Activated CD8-positive, alpha-beta T cell treated with anti-CD3 and anti-CD28 coated beads, Interleukin-2, amount 10 ng/mL, durations not matched to agents 7 days and 5 days (primary cell): ENCODE measurements at regions not wholly inside any gene's neighbourhood (a gene's known extent, or its start where the extent isn't known, plus 50 kb on each side); places are given as distances from the start of the nearest gene placed in this dataset.
"Not testable (repeated sequence)": the region's sequence is repeated elsewhere in the genome, so short reads cannot be mapped to it uniquely, and the experiment has no call there.

ENCODE experiments used
- ATAC-seq: fragments of 150-1000 bp; cut with Tn5 transposase; one replicate; pipeline ENCODE4 v1.10.0; 2021; ENCODE audit warnings: moderate library complexity
- CTCF ChIA-PET: fragments of 350-600 bp; sonication (Branson Sonifier 250); formaldehyde crosslinking; loops from one replicate; lab custom pipeline; 2021; ENCODE audit warnings: antibody characterized with exemption; lab: Charles Lee
- POLR2A ChIA-PET: fragments of 350-600 bp; sonication (Branson Sonifier 250); formaldehyde crosslinking; loops from one replicate; lab custom pipeline; 2021; ENCODE audit warnings: antibody characterized with exemption; lab: Charles Lee
- DNase-seq: peaks from one replicate; pipeline ENCODE4 v3.0.0-alpha.2; 2020
- H3K27ac Mint-ChIP-seq: one replicate; pipeline ENCODE4 v1.8.0; 2021; ENCODE audit warnings: mild to moderate bottlenecking, mixed read lengths
- H3K27me3 Mint-ChIP-seq: one replicate; pipeline ENCODE4 v1.8.0; 2021; ENCODE audit warnings: low read depth, mixed read lengths
- H3K36me3 Mint-ChIP-seq: one replicate; pipeline ENCODE4 v1.8.0; 2021; ENCODE audit warnings: low read depth, mixed read lengths
- H3K4me1 Mint-ChIP-seq: one replicate; pipeline ENCODE4 v1.8.0; 2021; ENCODE audit warnings: low read depth, mixed read lengths
- H3K4me3 Mint-ChIP-seq: one replicate; pipeline ENCODE4 v1.8.0; 2021; ENCODE audit warnings: mild to moderate bottlenecking, mixed read lengths
- H3K9me3 Mint-ChIP-seq: one replicate; pipeline ENCODE4 v1.8.0; 2022; ENCODE audit warnings: mixed read lengths; ENCODE audit not compliant: insufficient read depth

DNA sequence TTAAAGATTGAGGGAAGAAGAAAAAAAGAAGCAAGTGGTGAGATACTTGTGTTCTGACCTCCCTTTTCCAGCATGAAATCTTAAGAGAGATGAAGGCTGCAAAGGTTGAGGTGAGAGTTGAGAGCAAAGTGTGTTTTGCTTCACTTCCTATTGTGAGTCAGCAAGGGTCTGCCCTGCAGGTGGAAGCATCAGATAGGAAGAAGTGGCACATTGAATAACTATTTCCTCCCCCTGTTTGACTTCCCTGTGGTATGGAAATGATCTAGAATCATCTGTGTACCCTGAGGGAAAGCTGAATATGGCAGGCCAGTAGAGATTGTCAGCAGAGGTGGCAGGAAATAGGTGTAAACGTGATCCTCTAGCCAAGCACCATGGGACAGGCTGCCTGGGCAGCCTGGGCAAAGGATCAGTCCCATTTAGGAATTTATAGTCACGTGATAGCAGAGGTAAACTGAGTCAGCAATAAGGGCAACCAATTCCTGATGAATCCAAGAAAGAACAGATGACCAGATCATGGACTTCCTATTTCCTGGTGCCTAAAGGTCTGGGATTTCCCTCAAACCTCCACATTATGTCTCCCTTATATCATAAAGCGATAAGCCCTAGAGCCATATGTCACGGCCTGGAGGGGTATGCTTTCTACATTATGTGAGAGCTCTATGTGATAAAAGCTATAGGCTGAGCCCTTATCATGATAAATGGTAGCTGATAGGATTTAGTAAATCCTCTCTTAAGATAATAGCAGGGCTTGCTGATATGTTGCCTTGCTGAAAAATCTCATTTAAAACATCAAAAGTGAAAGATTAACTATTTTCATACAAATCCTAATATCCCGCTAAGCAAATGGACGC lies 287.0 kb downstream of the MDFIC start:
- no peak for ATAC-seq
- Mint-ChIP-seq H3K9me3 (peaks cover 17% of the 10 kb centered on the region), H3K4me1 (peaks cover 2% of the 10 kb centered on the region), H3K27me3 (peaks cover 2% of the 10 kb centered on the region), H3K27ac (no peak overlapping the region), H3K36me3 (peaks cover 3% of the 10 kb centered on the region), H3K4me3 (no peak overlapping the region)
- CTCF ChIA-PET = no interaction called here
- POLR2A ChIA-PET = no interaction called here
- no peak for DNase-seq

DNA sequence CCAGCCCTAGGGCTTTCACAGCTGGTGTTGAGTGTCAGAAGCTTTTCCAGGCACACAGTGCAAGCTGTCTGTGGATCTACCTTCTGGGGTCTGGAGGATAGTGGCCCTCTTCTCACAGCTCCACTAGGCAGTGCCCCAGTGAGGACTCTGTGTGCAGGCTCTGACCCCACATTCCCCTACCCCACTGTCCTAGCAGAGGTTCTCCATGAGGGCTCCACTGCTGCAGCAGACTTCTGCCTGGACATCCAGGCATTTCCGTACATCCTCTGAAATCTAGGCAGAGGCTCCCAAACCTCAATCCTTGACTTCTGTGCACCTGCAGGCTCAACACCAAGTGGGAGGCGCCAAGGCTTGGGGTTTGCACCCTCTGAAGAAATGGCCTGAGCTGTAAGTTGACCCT lies 284.5 kb downstream of the MDFIC start:
- H3K27me3 Mint-ChIP-seq, H3K36me3 Mint-ChIP-seq, H3K4me1 Mint-ChIP-seq, CTCF ChIA-PET, H3K27ac Mint-ChIP-seq, ATAC-seq, POLR2A ChIA-PET, DNase-seq, H3K4me3 Mint-ChIP-seq: not testable (repeated sequence)
- H3K9me3 Mint-ChIP-seq = peaks cover 17% of the 10 kb centered on the region

DNA sequence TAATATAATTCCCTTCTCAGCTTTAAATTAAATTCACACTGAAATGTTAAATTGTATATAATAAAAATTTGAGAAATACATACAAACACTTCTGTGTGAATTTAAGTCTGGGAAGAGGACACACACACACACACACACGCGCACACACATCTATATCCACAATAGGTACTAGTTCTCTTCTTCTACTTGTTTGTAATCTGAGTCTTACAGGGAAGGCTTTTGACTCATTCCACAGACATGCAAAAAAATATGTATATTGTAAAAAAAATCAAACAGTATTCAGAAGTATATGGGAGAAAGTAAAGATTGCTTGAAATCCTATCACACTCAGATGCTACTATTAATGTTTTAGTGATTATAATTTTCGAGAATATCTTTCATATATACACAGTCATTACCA lies 276.2 kb downstream of the MDFIC start:
- Mint-ChIP-seq H3K27me3 (peaks cover 3% of the 10 kb centered on the region), H3K4me1 (no peaks in the 10 kb centered on the region), H3K36me3 (no peaks in the 10 kb centered on the region), H3K9me3 (no peaks in the 10 kb centered on the region), H3K4me3 (no peak overlapping the region), H3K27ac (no peak overlapping the region)
- no peak for DNase-seq
- no peak for ATAC-seq
- CTCF ChIA-PET = no interaction called here
- POLR2A ChIA-PET = no interaction called here

DNA sequence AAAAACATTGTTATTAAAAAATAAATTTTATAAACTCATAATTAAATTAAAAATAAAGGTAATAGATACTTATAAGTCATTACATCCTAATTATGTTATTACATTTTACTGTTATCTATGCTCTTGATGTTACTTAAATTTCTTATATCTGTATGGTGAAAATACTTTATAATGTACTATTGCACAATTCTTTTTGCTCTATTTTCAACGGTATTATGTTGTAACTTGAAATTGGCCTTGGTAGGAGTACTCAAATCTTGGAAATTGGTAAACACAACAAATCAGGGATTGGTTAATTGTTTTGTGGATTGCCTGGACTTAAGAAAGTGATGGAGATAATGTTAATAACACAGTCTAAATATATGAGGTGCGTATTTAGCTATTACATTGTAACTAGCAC lies 273.3 kb downstream of the MDFIC start:
- H3K4me3 Mint-ChIP-seq = no peak overlapping the region

DNA sequence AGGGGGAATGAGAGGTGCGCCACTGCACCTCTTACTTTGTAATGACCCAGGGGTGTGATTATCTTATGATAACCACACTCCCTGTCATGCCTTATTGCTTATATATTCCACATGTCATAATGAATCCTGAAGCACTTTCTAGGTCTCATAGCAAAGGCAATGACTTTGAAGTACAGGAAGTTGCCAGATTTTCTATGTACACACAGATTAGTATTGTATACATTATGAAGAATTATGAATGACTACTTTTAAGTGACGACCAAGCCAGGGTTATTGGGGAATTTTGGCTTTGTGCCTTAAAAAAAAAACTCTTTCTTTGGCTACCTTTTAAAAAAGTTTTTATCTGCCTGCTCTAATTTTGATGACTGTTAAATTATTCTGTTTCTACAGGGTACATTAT lies 269.6 kb downstream of the MDFIC start:
- no peaks in the 10 kb centered on the region for H3K4me1 Mint-ChIP-seq
- CTCF ChIA-PET = interaction anchor here (0.7 to 1.0 kb wide), 2 partner anchors 16 to 465 kb away, joined by 3 read pairs; no protein-coding TSS in a partner anchor

More for the DNA sequence above, 273.3 kb downstream of the MDFIC start:
- ChIA-PET POLR2A (no interaction called here), CTCF (no interaction called here)
- no peak overlapping the region for H3K27ac Mint-ChIP-seq
- H3K36me3 Mint-ChIP-seq = no peaks in the 10 kb centered on the region
- DNase-seq (no peak), ATAC-seq (no peak)
- peaks cover 3% of the 10 kb centered on the region for H3K27me3 Mint-ChIP-seq
- H3K4me1 Mint-ChIP-seq = no peaks in the 10 kb centered on the region
- no peaks in the 10 kb centered on the region for H3K9me3 Mint-ChIP-seq

DNA sequence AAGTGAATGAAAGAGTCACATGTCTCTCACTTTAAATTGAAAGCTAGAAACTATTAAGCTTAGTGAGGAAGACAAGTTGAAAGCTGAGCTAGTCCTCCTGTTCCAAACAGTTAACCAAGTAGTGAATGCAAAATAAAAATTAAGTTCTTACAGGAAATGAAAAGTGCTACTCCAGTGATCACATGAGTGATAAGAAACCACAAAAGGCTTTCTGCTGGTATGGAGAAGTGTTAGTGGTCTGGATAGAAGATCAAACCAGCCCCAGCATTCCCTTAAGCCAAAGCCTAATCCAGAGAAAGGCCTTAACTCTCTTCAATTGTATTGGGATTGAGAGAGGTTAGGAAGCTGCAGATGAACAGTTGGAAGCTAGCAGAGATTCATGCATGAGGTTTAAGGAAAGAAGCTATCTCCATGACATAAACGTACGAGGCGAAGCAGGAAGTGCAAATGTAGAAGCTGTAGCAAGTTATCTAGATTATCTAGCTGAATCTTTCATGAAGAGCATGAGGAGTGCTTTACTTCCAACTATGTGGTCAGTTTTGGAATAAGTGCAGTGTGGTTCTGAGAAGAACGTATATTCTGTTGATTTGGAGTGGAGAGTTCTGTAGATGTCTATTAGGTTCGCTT lies 261.6 kb downstream of the MDFIC start:
- Mint-ChIP-seq H3K9me3 (peaks cover 5% of the 10 kb centered on the region), H3K27me3 (no peaks in the 10 kb centered on the region), H3K36me3 (no peaks in the 10 kb centered on the region), H3K4me1 (peaks cover 12% of the 10 kb centered on the region), H3K4me3 (no peak overlapping the region), H3K27ac (no peak overlapping the region)
- no peak for ATAC-seq
- ChIA-PET POLR2A (no interaction called here), CTCF (interaction anchor here (0.9 kb wide), 1 partner anchor 33 kb away, joined by 4 read pairs; no protein-coding TSS in a partner anchor)
- no peak for DNase-seq

More for the DNA sequence above, 269.6 kb downstream of the MDFIC start:
- Mint-ChIP-seq H3K4me3 (no peak overlapping the region), H3K9me3 (no peaks in the 10 kb centered on the region), H3K36me3 (no peaks in the 10 kb centered on the region), H3K27ac (no peak overlapping the region), H3K27me3 (peaks cover 2% of the 10 kb centered on the region)
- no peak for ATAC-seq
- POLR2A ChIA-PET = no interaction called here
- DNase-seq = no peak

DNA sequence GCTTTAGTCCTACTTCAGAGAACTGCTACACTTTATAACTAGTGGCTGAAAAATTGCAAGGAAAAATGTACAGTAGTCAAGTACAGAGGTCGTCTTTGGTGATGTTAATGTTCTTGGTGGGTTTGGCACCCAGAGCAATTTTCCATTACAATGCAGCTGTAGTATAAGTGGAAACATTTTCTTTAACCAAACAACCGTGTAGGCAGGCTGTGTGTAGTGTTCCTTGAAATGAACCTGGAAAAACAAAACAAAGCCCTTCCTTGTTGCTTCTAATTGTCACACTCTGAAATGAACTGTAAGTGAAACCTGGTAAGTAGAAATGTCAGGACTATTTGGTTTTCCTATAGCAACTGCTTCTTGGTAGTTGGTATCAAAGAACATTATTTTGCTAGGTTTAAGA lies 256.9 kb downstream of the MDFIC start:
- no peaks in the 10 kb centered on the region for H3K9me3 Mint-ChIP-seq
- H3K36me3 Mint-ChIP-seq = no peaks in the 10 kb centered on the region
- peaks cover 8% of the 10 kb centered on the region for H3K4me1 Mint-ChIP-seq
- no peak for ATAC-seq
- no peak overlapping the region for H3K27ac Mint-ChIP-seq
- ChIA-PET CTCF (no interaction called here), POLR2A (no interaction called here)
- H3K27me3 Mint-ChIP-seq = no peaks in the 10 kb centered on the region
- H3K4me3 Mint-ChIP-seq = no peak overlapping the region
- DNase-seq = no peak

DNA sequence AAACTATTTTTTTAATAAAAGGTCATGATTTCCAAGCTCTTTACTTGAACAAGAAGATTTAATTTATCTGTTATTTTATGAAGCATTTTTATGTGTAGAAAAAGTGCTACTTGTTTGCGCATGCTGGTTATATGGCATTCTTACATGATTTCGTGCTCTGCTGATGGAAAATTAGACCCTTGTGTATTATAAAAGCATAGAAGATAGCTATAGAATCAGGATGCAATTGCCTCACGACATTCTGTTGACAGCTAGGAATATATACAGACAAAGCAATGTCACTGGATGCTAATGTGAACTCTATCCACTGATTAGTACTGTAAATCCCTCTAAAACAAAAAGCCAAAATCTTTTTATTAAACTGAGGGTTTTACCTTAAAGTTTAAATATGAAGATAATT lies 255.9 kb downstream of the MDFIC start:
- Mint-ChIP-seq H3K9me3 (no peaks in the 10 kb centered on the region), H3K27ac (no peak overlapping the region), H3K36me3 (no peaks in the 10 kb centered on the region), H3K4me1 (no peaks in the 10 kb centered on the region), H3K4me3 (no peak overlapping the region), H3K27me3 (no peaks in the 10 kb centered on the region)
- ChIA-PET CTCF (no interaction called here), POLR2A (no interaction called here)
- ATAC-seq (no peak), DNase-seq (no peak)

DNA sequence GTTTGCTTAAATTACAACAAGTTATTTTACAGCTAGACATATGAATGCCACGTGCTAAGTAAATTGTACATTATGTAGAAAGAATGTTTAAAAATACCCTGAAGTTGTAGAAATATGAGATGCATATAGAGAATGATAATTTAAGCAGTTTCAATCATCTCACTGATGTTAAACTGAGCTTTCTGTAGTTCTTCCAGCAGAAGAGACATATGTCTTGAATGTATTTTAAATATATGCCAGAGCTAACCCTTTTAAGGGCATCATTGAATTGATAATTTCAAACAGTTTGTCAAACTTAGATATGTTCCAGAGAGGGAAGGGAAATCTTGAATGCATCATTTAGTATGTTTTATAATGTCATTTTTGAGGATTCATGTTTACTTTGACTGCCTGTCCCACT lies 255.2 kb downstream of the MDFIC start:
- Mint-ChIP-seq H3K4me3 (no peak overlapping the region), H3K4me1 (no peaks in the 10 kb centered on the region), H3K36me3 (no peaks in the 10 kb centered on the region), H3K27me3 (no peaks in the 10 kb centered on the region), H3K27ac (no peak overlapping the region), H3K9me3 (no peaks in the 10 kb centered on the region)
- CTCF ChIA-PET = no interaction called here
- ATAC-seq (no peak), DNase-seq (no peak)
- POLR2A ChIA-PET = no interaction called here

DNA sequence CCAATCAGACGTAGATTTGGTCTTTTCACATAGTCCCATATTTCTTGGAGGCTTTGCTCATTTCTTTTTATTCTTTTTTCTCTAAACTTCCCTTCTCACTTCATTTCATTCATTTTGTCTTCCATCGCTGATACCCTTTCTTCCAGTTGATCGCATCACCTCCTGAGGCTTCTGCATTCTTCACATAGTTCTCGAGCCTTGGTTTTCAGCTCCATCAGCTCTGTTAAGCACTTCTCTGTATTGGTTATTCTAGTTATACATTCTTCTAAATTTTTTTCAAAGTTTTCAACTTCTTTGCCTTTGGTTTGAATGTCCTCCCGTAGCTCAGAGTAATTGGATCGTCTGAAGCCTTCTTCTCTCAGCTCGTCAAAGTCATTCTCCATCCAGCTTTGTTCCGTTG lies 250.5 kb downstream of the MDFIC start:
- H3K9me3 Mint-ChIP-seq, POLR2A ChIA-PET, CTCF ChIA-PET, H3K27me3 Mint-ChIP-seq, DNase-seq, H3K4me3 Mint-ChIP-seq, H3K4me1 Mint-ChIP-seq, H3K36me3 Mint-ChIP-seq, H3K27ac Mint-ChIP-seq, ATAC-seq: not testable (repeated sequence)

DNA sequence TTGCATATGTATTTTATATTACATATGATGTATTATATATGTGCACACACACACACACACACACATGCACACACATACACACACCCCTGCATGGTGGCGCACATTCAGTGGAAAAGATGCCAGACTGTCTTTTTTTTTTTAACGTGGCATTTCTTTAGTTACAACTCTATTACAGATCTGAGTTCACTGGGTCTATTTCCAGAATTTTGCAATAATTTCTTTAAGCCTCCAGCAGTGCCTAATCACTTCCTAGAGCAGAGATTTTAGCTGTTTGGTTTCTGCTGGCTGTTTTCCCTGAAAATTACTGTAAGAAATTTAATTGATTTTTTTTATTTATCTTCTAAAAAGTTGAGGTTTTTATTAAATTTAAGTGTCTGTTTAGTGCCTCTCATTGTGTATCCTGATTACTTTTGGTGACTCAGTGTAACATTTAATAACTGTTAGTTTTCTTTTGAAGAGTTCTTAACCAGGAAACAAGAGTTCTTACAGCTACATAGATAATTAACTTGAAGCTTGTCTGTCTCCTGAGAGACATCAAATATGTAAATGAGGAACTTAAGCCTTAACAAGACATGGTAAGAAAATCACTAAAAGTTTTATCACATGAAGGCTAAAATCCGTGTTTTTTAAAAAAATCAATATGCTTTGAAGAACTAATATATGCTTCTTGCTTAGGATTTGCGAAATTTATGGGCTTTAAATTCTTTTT lies 232.0 kb downstream of the MDFIC start:
- ChIA-PET CTCF (no interaction called here), POLR2A (no interaction called here)
- Mint-ChIP-seq H3K27me3 (peaks cover 2% of the 10 kb centered on the region), H3K4me3 (no peak overlapping the region), H3K36me3 (no peaks in the 10 kb centered on the region), H3K9me3 (no peaks in the 10 kb centered on the region), H3K27ac (no peak overlapping the region), H3K4me1 (no peaks in the 10 kb centered on the region)
- ATAC-seq = no peak
- no peak for DNase-seq

DNA sequence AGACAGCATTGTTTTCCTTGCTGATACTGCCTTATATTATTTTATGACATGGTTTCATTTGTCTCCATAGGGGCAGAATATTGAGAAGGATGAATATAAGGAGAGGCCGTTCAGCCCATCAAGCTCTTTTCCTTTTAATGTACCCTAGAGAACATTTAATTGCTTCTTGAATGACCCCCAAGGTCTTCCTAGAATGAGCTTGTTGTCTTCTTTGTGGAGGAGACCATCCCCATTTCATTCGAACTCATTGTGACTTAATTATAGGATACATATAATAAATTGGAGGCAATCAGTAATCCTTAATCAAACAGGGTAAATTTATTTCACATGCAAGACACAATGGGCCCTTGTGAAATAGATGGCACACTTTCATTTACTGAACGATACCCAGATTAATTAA lies 231.3 kb downstream of the MDFIC start:
- H3K27ac Mint-ChIP-seq = no peak overlapping the region
- CTCF ChIA-PET = no interaction called here
- no peaks in the 10 kb centered on the region for H3K9me3 Mint-ChIP-seq
- no peaks in the 10 kb centered on the region for H3K4me1 Mint-ChIP-seq
- H3K36me3 Mint-ChIP-seq = no peaks in the 10 kb centered on the region
- POLR2A ChIA-PET = no interaction called here
- peaks cover 2% of the 10 kb centered on the region for H3K27me3 Mint-ChIP-seq
- no peak overlapping the region for H3K4me3 Mint-ChIP-seq
- DNase-seq (no peak), ATAC-seq (no peak)
